HG03139 (cell line): ENCODE measurements at regions not wholly inside any gene's neighbourhood (a gene's known extent, or its start where the extent isn't known, plus 50 kb on each side); places are given as distances from the start of the nearest gene placed in this dataset.

Experiments used
- ATAC-seq: cut with Tn5 transposase; IDR thresholded peaks from one replicate; pipeline ENCODE4 v1.9.1; 2021; ENCODE audit not compliant: unreplicated experiment

- ATAC-seq: no peak
Measured at GRCh38 chr10:124346831-124347230, 71.9 kb downstream of the OAT start.

GRCh38 chr10:124345521-124345920 is 73.2 kb downstream of the OAT start:
- no peak for ATAC-seq

GRCh38 chr10:124344931-124345330 is 73.8 kb downstream of the OAT start:
- no peak for ATAC-seq

DNA sequence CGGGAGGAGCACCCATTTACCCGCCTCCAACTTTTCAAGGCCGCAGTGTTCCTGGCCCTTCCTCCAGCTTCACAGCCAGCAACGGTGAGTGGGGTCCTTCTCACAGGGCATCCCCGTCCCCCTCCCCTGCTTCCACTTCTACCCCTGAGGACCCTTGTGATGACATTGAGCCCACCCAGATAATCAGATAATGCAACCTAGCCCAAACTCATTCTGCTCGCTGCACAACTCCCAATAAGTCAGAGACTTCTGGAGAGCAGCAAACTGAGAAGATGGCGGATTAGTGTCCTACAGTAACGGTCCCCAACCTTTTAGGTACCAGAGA is 74.5 kb downstream of the OAT start:
- no peak for ATAC-seq

- no peak for ATAC-seq
Measured at GRCh38 chr10:124343351-124344265, 75.1 kb downstream of the OAT start.

DNA sequence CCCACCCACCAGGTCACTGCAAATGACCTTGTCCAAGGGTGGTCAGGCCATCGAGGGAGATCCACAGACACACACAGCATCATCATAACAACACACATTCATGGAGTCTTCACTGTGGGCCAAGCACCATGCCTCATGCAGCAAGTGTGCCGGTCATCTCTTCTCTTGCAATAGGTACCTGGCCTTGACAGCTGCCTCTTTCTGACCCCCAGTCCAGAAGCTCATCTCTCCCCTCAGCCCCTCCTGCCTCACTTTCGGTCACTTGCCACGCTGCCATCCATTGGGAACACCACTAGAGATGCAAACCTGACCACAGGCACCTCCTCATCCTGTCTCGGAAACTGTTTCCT is 75.9 kb downstream of the OAT start:
- no peak for ATAC-seq

GRCh38 chr10:124342136-124342820 is 76.4 kb downstream of the OAT start:
- no peak for ATAC-seq

GRCh38 chr10:124341768-124342135 is 77.0 kb downstream of the OAT start:
- ATAC-seq: no peak

GRCh38 chr10:124340033-124340760 is 78.5 kb downstream of the OAT start:
- no peak for ATAC-seq

GRCh38 chr10:124339119-124340032 is 79.3 kb downstream of the OAT start:
- no peak for ATAC-seq

- no peak for ATAC-seq
Measured at GRCh38 chr10:124338276-124338925, 80.3 kb downstream of the OAT start.

DNA sequence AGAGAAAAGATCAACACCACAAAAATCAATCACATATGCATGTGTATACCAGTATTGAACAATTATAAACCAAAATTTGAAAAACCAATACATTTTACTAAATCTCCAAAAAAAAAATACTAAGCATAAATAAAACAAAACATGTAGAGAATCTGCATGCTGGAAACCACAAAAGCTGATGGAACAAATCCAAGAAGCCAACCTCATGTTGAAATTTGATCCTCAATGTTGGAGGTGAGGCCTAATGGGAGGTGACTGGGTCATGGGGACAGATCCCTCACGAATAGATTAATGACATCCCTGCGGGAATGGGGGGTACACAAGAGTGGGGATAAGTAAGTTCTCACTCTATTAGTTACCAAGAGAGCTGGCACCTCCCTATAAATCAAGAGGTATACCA is 82.5 kb downstream of the OAT start:
- ATAC-seq: no peak

GRCh38 chr10:124333931-124334330 is 84.8 kb downstream of the OAT start:
- no peak for ATAC-seq

GRCh38 chr10:124332426-124332825 is 86.3 kb downstream of the OAT start:
- ATAC-seq: no peak

DNA sequence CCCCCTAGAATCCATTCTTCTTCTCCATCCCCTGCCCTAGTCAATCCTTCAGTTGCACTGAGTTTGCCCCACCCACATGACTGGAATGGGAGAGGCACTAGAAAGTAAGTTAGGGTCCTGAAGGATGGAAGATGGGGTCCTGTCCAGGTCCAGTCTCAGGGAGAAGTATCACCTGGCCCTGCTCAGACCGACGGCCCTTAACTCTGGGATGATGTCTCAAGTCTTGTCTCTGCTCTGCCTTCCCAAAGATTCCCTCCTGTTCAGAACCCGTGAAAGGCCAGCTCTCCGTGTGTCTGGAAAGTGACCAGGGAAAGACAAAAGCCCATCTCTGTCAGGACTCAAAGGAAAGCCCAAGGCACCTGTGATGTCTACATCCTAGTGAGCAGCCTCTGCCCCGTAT is 88.8 kb downstream of the OAT start:
- ATAC-seq: no peak

GRCh38 chr10:124329362-124329761 is 89.4 kb downstream of the OAT start:
- no peak for ATAC-seq

DNA sequence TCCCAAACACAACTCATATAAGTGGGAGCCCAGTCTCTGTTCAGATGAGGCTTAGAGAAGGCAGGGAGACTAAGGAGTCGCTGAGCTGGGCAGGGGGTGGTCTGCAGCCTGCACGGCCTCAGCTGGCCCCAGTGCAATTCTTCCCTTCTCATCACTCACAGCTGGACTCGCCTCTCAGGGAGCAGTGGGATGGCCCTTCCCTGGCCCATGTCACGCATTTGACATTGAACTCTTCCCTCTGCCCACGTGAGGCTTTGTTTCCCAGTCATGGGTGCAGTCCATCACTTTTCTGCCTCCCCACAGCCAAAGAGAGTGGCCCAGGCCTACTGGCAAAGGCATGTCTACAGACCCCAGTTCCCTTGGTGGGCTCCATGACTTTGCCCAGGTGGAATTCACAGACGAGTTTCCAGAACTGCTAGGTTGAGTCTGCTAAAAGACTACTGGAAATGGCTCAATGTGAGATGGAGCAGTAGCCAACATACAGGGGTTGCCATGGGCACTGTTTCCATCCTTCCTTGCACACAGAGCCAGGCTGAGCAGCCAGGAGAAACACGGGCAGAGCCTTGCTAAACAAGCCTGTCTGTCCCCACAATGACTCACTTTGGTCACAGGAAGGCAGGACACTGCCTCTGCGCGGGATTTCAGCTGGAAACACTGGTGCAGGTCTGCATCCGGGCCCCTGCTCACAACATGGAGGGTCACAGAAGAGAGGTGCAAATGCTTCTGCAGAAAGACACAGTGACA is 90.1 kb downstream of the OAT start:
- ATAC-seq: no peak

DNA sequence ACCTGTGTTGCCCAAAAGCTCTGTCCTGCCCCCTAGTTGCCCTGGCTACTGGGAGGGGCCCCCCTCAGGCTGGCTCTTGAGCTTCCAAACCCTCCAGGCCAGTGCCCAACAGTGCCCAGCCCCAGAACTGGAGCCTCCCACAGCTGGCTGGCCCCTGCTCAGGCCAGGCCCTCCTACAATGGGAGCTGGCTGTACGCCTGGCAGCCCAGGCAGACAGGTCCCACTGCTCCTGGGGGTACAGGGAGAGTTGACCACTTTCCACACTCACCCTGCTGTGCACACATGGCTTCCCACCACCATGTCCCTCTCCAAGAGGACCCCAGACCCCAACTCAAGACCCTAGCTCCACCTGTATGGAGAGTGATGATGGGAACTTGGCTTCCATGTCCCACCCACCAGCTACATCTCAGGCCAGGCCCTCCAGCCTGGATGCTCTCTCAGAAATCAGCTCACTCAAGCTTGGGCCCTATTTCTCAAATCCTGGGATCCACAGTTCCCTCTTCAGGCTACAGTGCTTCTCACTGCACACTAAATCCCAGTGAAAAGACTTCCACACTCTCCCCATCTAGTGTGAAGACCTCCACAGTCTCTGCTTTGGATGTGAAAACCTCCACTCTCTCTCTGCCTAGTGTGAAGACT is 92.6 kb downstream of the OAT start:
- ATAC-seq: no peak

- no peak for ATAC-seq
Measured at GRCh38 chr10:124325633-124325914, 93.1 kb downstream of the OAT start.
